D721Med (cell line): ENCODE measurements at regions not wholly inside any gene's neighbourhood (a gene's known extent, or its start where the extent isn't known, plus 50 kb on each side); places are given as distances from the start of the nearest gene placed in this dataset.

Experiments used
- DNase-seq: peaks from one replicate; pipeline ENCODE4 v3.0.0; 2011; ENCODE audit warnings: low spot score; ENCODE audit not compliant: insufficient read length
- FAIRE-seq: peaks from 2 replicates; lab custom pipeline; 2011; peaks lifted over from hg19 to GRCh38; lab: Jason Lieb, UNC
- CTCF ChIP-seq: IDR thresholded peaks from 2 replicates; pipeline ENCODE4 v1.5.1; 2012; ENCODE audit warnings: mild to moderate bottlenecking, control low read depth; ENCODE audit not compliant: insufficient read depth; ENCODE audit errors: missing control alignments

GRCh38 chr11:13076961-13077360, 67.8 kb downstream of the RASSF10 start:
- no peak for FAIRE-seq
- no peak for TF ChIP-seq CTCF

GRCh38 chr11:13080861-13081260, 71.7 kb downstream of the RASSF10 start:
- no peak for DNase-seq
- TF ChIP-seq CTCF = no peak
- no peak for FAIRE-seq

More at GRCh38 chr11:13076961-13077360, 67.8 kb downstream of the RASSF10 start:
- no peak for DNase-seq

- FAIRE-seq (no peak), DNase-seq (no peak)
- no peak for TF ChIP-seq CTCF
Measured at GRCh38 chr11:13082588-13082987, 73.5 kb downstream of the RASSF10 start.

- DNase-seq = no peak
- FAIRE-seq = no peak
- TF ChIP-seq CTCF = no peak
Measured at GRCh38 chr11:13090228-13090708, 81.2 kb downstream of the RASSF10 start.

DNA sequence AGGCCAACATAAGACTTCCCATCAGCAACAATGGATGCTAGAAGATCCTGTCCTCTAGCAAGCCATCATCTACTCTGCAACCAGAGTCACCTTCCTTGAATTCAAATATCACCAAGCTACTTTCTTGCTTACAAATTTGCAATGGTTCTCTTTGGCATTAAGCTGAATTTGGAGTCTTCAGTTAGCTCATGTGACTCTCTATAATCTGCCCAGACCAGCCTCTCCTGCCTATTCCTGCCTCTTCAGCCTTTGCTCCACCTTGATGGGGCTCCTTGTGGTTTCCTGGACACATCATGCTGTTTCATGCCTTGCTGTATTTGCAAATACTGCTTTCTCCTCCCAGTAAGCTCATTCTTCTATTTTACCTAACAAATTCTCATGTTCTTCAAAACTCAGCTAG, 82.3 kb downstream of the RASSF10 start:
- no peak for TF ChIP-seq CTCF
- DNase-seq (no peak), FAIRE-seq (no peak)

DNA sequence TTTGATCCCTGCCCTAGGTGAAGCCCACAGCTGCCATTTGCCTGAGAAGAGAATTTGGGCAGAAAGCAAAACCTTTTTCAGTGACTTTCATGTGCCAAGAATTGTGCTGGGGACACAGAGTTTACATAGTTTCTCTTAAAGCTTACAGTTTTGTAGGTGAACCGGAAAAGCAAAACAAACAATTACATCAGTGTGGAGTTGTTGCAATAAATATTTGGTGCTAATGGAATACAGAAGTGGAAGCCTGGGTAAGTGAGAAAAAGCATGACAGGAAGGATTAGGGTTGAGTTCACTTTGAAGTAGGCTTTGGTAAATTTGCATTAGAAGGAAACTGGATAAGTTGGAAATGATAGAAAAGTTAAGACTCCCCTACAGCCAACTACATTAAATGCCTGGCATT, 82.7 kb downstream of the RASSF10 start:
- DNase-seq = no peak
- FAIRE-seq = no peak
- TF ChIP-seq CTCF = no peak

DNA sequence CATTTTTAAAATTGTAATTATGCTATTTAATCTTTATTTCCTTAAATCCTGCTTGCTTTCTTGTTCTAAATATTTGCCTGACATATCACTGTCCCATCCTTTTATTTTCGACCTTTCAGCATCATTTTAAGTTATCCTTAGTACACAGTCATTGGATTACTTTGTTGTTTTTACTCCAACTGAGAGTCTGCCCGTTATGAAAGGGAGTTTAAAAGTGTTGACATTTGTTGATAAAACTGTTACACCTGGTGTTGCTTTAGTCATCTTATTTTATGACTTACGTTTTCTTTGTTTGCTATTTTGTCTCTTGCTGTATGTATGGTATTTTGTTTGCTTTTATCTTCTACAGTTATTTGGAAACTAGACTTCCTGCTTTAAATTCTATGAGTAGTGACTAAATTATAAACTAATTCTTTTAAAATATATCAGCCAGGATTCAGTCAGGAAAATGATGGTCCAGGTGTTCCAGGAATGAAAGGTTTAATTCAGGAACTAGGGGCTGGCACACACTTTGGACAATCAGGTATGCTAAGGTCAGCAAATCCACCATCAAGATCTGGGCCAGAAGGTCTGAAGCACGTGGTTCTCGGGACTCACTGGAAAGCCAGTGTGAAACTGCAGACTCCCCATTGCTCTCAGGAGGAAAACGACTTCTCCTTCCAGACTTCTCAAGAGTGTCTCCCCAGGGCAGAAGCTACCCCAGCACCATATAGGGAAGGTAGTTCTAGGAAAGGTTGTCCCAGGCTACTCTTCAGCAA, 86.0 kb downstream of the RASSF10 start:
- no peak for TF ChIP-seq CTCF
- DNase-seq = no peak
- FAIRE-seq = no peak
